Jurkat, Clone E6-1 (cell line): ENCODE measurements at regions not wholly inside any gene's neighbourhood (a gene's known extent, or its start where the extent isn't known, plus 50 kb on each side); places are given as distances from the start of the nearest gene placed in this dataset.

Experiments used
- DNase-seq: peaks from one replicate; pipeline ENCODE4 v3.0.0-alpha.2; 2011; ENCODE audit warnings: low read depth, low spot score
- H3K4me3 ChIP-seq: 2 replicates; pipeline ENCODE4 v1.5.1; 2011; ENCODE audit warnings: mild to moderate bottlenecking, low read length, control low read depth, moderate library complexity

DNA sequence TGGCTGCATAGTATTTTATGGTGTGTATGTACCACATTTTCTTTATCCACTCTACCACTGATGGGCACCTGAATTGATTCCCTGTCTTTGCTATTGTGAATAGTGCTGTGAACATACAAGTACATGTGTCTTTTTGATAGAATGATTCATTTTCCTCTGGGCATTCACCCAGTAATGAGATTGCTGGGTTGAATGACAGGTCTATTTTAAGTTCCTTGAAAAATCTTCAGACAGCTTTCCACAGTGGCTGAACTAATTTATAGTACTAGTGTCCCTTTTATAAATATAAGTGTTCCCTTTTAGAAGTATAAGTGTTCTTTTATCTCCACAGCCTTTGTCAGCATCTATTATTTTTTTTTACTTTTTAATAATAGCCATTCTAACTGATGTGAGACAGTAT lies 303.9 kb upstream of the EPHA4 start:
- DNase-seq = no peak
- H3K4me3 ChIP-seq = no peak overlapping the region

GRCh38 chr2:221874444-221874843 lies 302.3 kb upstream of the EPHA4 start:
- H3K4me3 ChIP-seq = no peak overlapping the region
- no peak for DNase-seq

GRCh38 chr2:221857719-221858118 lies 285.6 kb upstream of the EPHA4 start:
- H3K4me3 ChIP-seq = no peak overlapping the region
- DNase-seq = no peak

DNA sequence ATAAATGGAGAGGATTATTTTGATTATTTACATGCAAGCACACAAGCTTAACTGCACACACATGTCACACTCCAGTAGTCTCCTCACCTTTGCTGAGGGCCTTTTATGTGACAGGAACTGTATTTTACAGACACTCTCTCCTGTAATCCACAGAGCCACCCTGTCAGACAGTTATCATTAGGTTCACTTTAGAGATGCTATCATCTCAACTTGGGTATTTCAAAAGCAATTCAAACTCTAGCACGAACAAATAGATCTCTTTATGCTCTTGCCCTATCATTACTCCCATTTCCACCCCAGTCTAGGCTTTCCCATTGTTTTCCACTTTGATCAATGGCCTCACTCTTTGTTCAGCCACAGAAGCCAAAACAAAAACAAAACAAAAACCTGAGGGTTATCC lies 281.2 kb upstream of the EPHA4 start:
- H3K4me3 ChIP-seq = no peak overlapping the region
- no peak for DNase-seq

DNA sequence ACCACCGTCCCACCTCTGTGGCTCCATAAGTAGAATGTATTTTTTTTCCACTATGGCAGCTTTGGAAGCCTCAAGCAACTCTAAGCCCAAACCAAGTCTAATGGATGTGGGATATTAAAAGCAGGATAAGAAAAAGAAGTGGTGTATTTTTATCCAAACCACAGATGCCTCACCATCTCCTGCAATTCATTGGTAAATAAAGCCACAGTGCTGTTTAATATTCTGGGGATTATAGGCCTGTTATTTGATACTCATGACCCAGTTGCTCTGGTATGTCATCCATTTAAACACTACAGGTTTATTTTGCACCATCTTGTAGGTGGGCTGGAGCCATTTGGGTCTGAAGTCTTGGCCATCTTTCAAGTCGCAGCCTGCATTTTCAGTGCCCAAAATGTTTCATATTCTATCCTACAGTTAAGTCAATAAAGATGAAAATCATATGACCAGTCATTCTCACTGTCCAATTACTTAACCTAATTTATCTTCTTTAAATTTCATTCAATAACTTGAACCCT lies 279.5 kb upstream of the EPHA4 start:
- no peak overlapping the region for H3K4me3 ChIP-seq
- no peak for DNase-seq

DNA sequence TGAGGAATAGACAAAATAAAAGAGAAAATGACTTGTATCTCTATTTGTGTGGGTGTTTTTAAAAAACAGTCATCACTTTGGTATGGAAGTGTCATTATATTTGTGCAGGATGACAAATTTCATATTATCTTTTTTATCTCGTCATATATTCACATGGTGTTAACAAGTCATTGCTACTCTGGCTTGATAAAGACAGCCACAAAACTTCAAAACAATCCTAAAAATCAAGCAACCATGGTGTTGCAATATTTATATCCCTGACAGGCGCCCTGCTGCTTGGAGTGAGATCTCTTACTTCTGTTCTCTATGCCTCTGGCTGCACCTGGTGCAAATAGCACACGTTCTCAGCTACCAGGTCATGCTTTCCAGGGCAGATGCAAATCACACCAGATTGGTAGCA lies 278.0 kb upstream of the EPHA4 start:
- H3K4me3 ChIP-seq = no peak overlapping the region
- no peak for DNase-seq

DNA sequence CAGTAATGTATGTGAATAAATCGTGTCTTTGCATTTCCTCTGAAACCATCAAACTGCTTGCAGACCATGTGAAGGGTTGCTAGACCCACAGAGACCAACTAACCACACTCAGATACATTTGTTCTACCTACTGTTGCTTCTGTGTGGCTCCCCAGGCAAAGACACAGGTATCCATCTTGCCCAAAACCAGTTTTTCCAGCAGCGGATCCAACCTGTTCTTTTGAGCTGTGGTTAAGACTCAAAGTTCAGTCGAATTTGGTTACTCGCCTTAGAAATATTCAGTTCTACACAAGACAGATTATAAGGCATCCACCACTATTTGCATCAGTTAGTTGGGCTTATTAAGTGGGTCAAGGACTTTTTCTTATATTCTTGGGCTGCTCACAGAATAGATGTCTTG lies 276.2 kb upstream of the EPHA4 start:
- DNase-seq = no peak
- H3K4me3 ChIP-seq = no peak overlapping the region

GRCh38 chr2:221845021-221845365 lies 272.9 kb upstream of the EPHA4 start:
- H3K4me3 ChIP-seq = no peak overlapping the region
- no peak for DNase-seq

GRCh38 chr2:221844212-221845020 lies 272.3 kb upstream of the EPHA4 start:
- H3K4me3 ChIP-seq = no peak overlapping the region
- DNase-seq = peak; percentile 3

- H3K4me3 ChIP-seq = no peak overlapping the region
- DNase-seq = no peak
Measured at GRCh38 chr2:221836095-221836494, 264.0 kb upstream of the EPHA4 start.

- H3K4me3 ChIP-seq = no peak overlapping the region
- no peak for DNase-seq
Measured at GRCh38 chr2:221833966-221834365, 261.9 kb upstream of the EPHA4 start.

DNA sequence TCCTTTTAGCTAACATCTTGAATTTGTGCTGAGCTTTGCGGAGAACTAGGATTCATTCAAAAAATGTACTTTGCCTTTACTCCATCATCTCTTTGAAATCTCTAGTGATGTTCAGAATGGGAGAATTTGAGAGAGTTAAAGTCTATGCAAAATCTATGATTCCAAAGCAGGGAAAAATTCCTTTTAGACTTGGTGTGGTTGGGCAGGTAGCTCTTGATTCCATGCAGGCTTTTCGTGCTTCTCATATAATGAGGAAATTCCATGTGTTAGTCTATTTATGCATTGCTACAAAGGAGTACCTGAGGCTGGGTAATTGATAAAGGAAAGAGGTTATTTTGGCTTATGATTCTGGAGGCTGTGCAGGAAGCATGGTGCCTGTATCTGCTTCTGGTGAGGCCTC lies 258.9 kb upstream of the EPHA4 start:
- DNase-seq = no peak
- no peak overlapping the region for H3K4me3 ChIP-seq

- no peak overlapping the region for H3K4me3 ChIP-seq
- DNase-seq = no peak
Measured at GRCh38 chr2:221822416-221822815, 250.3 kb upstream of the EPHA4 start.

DNA sequence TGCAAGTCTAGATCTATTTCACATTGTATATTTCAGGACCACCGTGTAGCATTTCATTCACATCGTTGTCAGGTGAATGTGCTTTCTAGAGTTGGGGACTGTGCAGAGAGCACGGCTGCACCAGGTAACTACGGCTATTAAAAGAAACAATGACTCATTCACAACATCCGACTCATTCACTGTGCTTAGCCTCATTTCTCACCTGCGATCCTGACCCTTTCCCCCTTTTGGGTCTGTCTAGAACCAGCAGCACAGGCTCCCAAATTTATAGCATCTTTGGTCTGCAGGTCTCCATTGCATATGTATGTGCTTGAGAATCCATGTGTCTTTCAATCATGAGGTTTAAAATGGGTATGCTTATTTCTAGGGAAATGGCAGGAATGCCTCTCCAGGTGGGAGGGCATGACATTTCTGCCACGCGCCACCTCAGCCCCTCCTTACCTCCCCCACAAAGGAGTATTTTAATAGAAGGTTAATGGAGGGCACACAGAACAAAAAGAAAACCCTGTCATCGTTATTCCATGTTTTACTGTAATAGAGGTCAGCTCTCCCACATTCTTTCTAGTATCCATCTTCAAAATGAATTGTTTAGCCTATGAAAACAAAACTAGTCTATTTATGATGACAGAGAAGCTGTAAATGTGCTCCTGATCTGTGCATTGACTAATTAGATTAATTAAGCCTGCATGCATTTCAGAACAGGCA lies 246.7 kb upstream of the EPHA4 start:
- DNase-seq = no peak
- no peak overlapping the region for H3K4me3 ChIP-seq

GRCh38 chr2:221817878-221818277 lies 245.8 kb upstream of the EPHA4 start:
- DNase-seq = no peak

GRCh38 chr2:221817052-221817451 lies 244.9 kb upstream of the EPHA4 start:
- no peak for DNase-seq
- H3K4me3 ChIP-seq = no peak overlapping the region

More at GRCh38 chr2:221817878-221818277, 245.8 kb upstream of the EPHA4 start:
- H3K4me3 ChIP-seq = no peak overlapping the region

DNA sequence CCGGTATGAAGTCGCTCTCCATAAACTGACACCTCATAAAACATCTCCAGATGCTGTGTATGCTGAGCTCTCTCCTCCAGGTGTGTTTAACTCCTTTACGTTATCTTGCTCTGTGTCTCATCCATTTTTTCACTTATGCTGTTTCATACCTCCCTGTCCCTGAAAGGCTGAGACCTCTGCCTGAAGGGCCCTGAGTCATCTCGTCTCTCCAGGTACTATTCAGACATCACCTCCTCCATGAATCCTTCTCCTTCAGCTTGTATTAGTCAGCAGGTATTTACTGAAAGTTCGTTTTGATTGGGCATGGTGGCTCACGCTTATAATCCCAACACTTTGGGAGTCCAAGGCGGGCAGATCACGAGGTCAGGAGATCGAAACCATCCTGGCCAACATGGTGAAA lies 244.5 kb upstream of the EPHA4 start:
- H3K4me3 ChIP-seq = no peak overlapping the region
- DNase-seq = no peak

GRCh38 chr2:221810650-221811049 lies 238.5 kb upstream of the EPHA4 start:
- H3K4me3 ChIP-seq = no peak overlapping the region
- no peak for DNase-seq

GRCh38 chr2:221810245-221810644 lies 238.1 kb upstream of the EPHA4 start:
- DNase-seq = no peak
- H3K4me3 ChIP-seq = no peak overlapping the region

GRCh38 chr2:221808488-221808887 lies 236.4 kb upstream of the EPHA4 start:
- DNase-seq = no peak
- H3K4me3 ChIP-seq = no peak overlapping the region

GRCh38 chr2:221807706-221808105 lies 235.6 kb upstream of the EPHA4 start:
- H3K4me3 ChIP-seq = no peak overlapping the region
- no peak for DNase-seq
